Keratinocyte (primary cell): ENCODE measurements at regions not wholly inside any gene's neighbourhood (a gene's known extent, or its start where the extent isn't known, plus 50 kb on each side); places are given as distances from the start of the nearest gene placed in this dataset.

Experiments
- DNase-seq: peaks from one replicate; pipeline ENCODE4 v3.0.0-alpha.2; 2011; ENCODE audit warnings: low read depth, missing footprints, low spot score
- FAIRE-seq: peaks from 2 replicates; lab custom pipeline; 2011; peaks lifted over from hg19 to GRCh38; lab: Jason Lieb, UNC
- H2AFZ ChIP-seq: 2 replicates; pipeline ENCODE4 v1.6.0; 2012; ENCODE audit warnings: low read length, control low read depth, inconsistent platforms; ENCODE audit not compliant: control insufficient read depth
- H3K27ac ChIP-seq: 2 replicates; pipeline ENCODE4 v1.5.1; 2011; ENCODE audit warnings: low read length; ENCODE audit not compliant: control insufficient read depth, insufficient read depth
- H3K27me3 ChIP-seq: 3 replicates; pipeline ENCODE4 v1.6.0; 2011; ENCODE audit warnings: low read length; ENCODE audit not compliant: control insufficient read depth, insufficient read depth; ENCODE audit errors: extremely low read depth
- H3K36me3 ChIP-seq, 2 experiments: 2 replicates in 1 of 2; 3 replicates in 1 of 2; pipeline ENCODE4 v1.5.1; 2011; ENCODE audit warnings: low read length in 2 of 2, mild to moderate bottlenecking in 1 of 2; ENCODE audit not compliant: control insufficient read depth in 2 of 2, insufficient read depth in 2 of 2; ENCODE audit errors: extremely low read depth in 1 of 2
- H3K4me1 ChIP-seq: 3 replicates; pipeline ENCODE4 v1.5.1; 2011; ENCODE audit warnings: low read length; ENCODE audit not compliant: control insufficient read depth, insufficient read depth; ENCODE audit errors: extremely low read depth
- H3K4me2 ChIP-seq: 3 replicates; pipeline ENCODE4 v1.6.0; 2011; ENCODE audit warnings: low read depth, low read length; ENCODE audit not compliant: control insufficient read depth, insufficient read depth; ENCODE audit errors: extremely low read depth
- H3K4me3 ChIP-seq, 3 experiments: fragments of 200-600 bp in 1 of 3; sonication (generic) in 1 of 3; 2 replicates in 2 of 3; 3 replicates in 1 of 3; pipeline ENCODE4 v1.5.1; 2011 to 2016; ENCODE audit warnings: low read length in 3 of 3, mild to moderate bottlenecking in 3 of 3, control low read depth in 2 of 3, inconsistent platforms in 1 of 3, low read depth in 1 of 3, mixed read lengths in 1 of 3, mixed run types in 1 of 3, moderate library complexity in 1 of 3; ENCODE audit not compliant: control insufficient read depth in 2 of 3, insufficient read depth in 2 of 3; ENCODE audit errors: extremely low read depth in 1 of 3
- H3K79me2 ChIP-seq: 2 replicates; pipeline ENCODE4 v1.6.0; 2012; ENCODE audit warnings: low read length; ENCODE audit not compliant: control insufficient read depth, insufficient read depth
- H3K9ac ChIP-seq: 3 replicates; pipeline ENCODE4 v1.6.0; 2011; ENCODE audit warnings: low read length; ENCODE audit not compliant: control insufficient read depth, insufficient read depth; ENCODE audit errors: extremely low read depth
- H3K9me1 ChIP-seq: 3 replicates; pipeline ENCODE4 v1.6.0; 2011; ENCODE audit warnings: low read length; ENCODE audit not compliant: control insufficient read depth, insufficient read depth; ENCODE audit errors: extremely low read depth
- H3K9me3 ChIP-seq: 2 replicates; pipeline ENCODE4 v1.5.1; 2012; ENCODE audit warnings: low read depth, low read length; ENCODE audit not compliant: control insufficient read depth
- H4K20me1 ChIP-seq: 3 replicates; pipeline ENCODE4 v1.6.0; 2011; ENCODE audit warnings: low read length; ENCODE audit not compliant: control insufficient read depth, insufficient read depth; ENCODE audit errors: extremely low read depth
- EZH2 ChIP-seq: IDR thresholded peaks from one replicate; pipeline ENCODE4 v1.6.1; 2012; ENCODE audit warnings: inconsistent platforms, mild to moderate bottlenecking, low read length, moderate library complexity
- dilution Hi-C: fragments of 300-500 bp; cut with MboI; formaldehyde crosslinking; loops from one replicate; pipeline ENCODE4 v1.7.0; 2020; ENCODE audit warnings: low sequenced_read_pairs; ENCODE audit not compliant: extremely low pct_ligation_motif_present
- TF ChIP-seq, protein P1 (sequence below), 3 experiments: IDR thresholded peaks in 1 of 3; conservative IDR thresholded peaks in 1 of 3; optimal IDR thresholded peaks in 1 of 3; 2 replicates in 2 of 3; 3 replicates in 1 of 3; pipeline versions ENCODE3 to v1.5.1; 2011; ENCODE audit warnings: low read length in 3 of 3, mild to moderate bottlenecking in 3 of 3, moderate library complexity in 2 of 3, control low read depth in 1 of 3, inconsistent platforms in 1 of 3; ENCODE audit not compliant: insufficient read depth in 2 of 3; ENCODE audit errors: extremely low read depth in 1 of 3

DNA sequence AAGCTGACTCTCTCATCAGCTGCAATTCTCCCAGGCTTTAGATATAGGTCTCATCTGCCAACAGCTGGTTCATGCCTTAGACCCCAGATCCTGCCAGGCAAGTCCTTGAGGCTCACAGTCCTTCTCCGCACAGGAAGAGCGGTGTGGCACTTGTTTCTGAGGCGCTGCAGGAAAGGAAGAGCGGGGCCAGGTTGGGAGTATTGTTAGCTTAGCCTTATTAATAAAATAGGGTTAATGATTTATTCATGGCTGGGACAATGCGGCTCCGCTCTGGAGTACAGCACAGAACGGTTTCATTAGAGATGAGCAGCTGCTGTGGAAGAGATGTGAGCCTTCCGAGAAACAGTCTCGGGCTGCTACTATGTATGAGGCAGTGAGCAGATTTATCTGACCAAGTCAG is 78.1 kb downstream of the FZD1 start:
- Histone ChIP-seq H2AFZ (no peak overlapping the region), H4K20me1 (no peaks in the 10 kb centered on the region), H3K4me1 (no peaks in the 10 kb centered on the region), H3K9me1 (no peaks in the 10 kb centered on the region), H3K9ac (no peak overlapping the region), H3K27ac (no peak overlapping the region), H3K4me2 (no peak overlapping the region), H3K36me3 (no peaks in the 10 kb centered on the region), H3K79me2 (no peaks in the 10 kb centered on the region), H3K27me3 (no peaks in the 10 kb centered on the region), H3K4me3 (no peak overlapping the region), H3K9me3 (no peaks in the 10 kb centered on the region)
- no peak for FAIRE-seq
- no peak for DNase-seq
- dilution Hi-C loops: no loop called here
- TF ChIP-seq EZH2: no peak
- TF ChIP-seq, protein P1, sequence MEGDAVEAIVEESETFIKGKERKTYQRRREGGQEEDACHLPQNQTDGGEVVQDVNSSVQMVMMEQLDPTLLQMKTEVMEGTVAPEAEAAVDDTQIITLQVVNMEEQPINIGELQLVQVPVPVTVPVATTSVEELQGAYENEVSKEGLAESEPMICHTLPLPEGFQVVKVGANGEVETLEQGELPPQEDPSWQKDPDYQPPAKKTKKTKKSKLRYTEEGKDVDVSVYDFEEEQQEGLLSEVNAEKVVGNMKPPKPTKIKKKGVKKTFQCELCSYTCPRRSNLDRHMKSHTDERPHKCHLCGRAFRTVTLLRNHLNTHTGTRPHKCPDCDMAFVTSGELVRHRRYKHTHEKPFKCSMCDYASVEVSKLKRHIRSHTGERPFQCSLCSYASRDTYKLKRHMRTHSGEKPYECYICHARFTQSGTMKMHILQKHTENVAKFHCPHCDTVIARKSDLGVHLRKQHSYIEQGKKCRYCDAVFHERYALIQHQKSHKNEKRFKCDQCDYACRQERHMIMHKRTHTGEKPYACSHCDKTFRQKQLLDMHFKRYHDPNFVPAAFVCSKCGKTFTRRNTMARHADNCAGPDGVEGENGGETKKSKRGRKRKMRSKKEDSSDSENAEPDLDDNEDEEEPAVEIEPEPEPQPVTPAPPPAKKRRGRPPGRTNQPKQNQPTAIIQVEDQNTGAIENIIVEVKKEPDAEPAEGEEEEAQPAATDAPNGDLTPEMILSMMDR (optimal IDR thresholded peaks at IDR 0.05 in 1 of 3, IDR thresholded peaks at IDR 0.05 in 1 of 3, conservative IDR thresholded peaks at IDR 0.05 in 1 of 3; ENCODE audit: extremely low read depth in 1 of 3, insufficient read depth in 2 of 3, low read length in 3 of 3): no peak

DNA sequence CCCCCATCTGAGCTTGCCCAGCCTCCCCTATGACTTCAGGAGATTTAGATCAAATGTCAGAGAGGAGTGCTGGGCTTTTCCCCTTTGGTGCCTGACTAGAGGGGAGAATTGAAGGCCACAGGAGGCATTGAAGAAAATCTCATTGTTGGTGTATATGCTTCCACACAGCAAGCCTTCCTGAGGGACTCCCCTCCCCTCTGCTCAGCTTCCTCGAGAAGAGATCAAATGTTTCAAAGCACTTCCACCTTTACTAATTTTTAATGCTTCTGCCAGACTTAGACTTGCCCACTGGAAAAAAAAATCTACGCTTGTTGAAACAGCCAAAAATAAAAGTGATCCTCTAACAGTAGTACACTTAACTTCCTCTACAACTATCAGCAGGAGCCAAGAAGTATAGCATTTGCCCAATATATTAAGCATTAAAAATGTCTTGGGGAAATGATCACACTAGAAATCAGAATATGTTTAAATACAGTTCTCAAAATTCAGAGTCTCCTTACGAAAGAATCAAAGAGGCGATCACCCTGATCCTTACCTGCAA is 79.3 kb downstream of the FZD1 start:
- Histone ChIP-seq H3K4me3 (no peak overlapping the region), H3K9me1 (no peaks in the 10 kb centered on the region), H3K36me3 (no peaks in the 10 kb centered on the region), H4K20me1 (no peaks in the 10 kb centered on the region), H3K9me3 (no peaks in the 10 kb centered on the region), H3K4me1 (no peaks in the 10 kb centered on the region), H3K79me2 (no peaks in the 10 kb centered on the region), H3K4me2 (no peak overlapping the region), H3K9ac (no peak overlapping the region), H3K27ac (no peak overlapping the region), H3K27me3 (no peaks in the 10 kb centered on the region), H2AFZ (no peak overlapping the region)
- no peak for TF ChIP-seq EZH2
- TF ChIP-seq, protein P1 (optimal IDR thresholded peaks at IDR 0.05 in 1 of 3, IDR thresholded peaks at IDR 0.05 in 1 of 3, conservative IDR thresholded peaks at IDR 0.05 in 1 of 3; ENCODE audit: extremely low read depth in 1 of 3, insufficient read depth in 2 of 3, low read length in 3 of 3): no peak
- dilution Hi-C loops: no loop called here
- FAIRE-seq (no peak), DNase-seq (no peak)
